ENCODE measurements at regions not wholly inside any gene's neighbourhood (a gene's known extent, or its start where the extent isn't known, plus 50 kb on each side); places are given as distances from the start of the nearest gene placed in this dataset.

DNA sequence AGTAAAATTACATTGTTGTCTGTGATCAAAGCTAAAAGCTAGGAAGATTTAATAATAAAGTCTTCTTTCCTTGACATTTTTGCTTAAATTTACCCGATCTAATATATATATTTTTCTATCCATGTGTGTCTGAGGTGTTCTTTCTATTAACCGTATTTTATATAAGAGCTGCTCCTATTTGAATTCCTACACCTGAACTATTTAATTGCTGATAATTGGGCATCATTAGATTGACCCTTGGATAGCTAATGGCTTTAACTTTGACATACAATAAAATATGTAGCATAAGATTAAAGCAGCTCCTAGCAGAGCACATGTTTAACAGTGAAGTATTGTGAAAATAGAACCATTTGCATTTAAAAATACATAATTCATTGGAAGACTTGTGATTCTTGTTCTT, 792.7 kb downstream of the MAT2B start:
- H3K9me3 ChIP-seq (ENCODE audit: low read length): peaks cover 21% of the 10 kb centered on the region
- H3K9ac ChIP-seq (ENCODE audit: insufficient read depth, low read depth, low read length): no peak overlapping the region
- no peaks in the 10 kb centered on the region for H3K79me2 ChIP-seq (ENCODE audit: insufficient read depth, low read length)
- DNase-seq (ENCODE audit: low spot score) (no peak), FAIRE-seq (no peak), ATAC-seq (no peak)
- H3K4me2 ChIP-seq (ENCODE audit: low read depth, low read length): no peak overlapping the region
- no peak for TF ChIP-seq ZNF841 (CRISPR knock-in tag; IDR thresholded peaks at IDR 0.05; ENCODE audit: borderline replicate concordance)
- no peak for TF ChIP-seq ELF1 (CRISPR knock-in tag; IDR thresholded peaks at IDR 0.05)
- TF ChIP-seq SIX4 (CRISPR knock-in tag; IDR thresholded peaks at IDR 0.05): no peak
- no peaks in the 10 kb centered on the region for H3K27me3 ChIP-seq (ENCODE audit: control insufficient read depth in 1 of 2, insufficient read depth in 2 of 2, low read length in 2 of 2)
- ChIA-PET POLR2A (no interaction called here), CTCF (ENCODE audit: low intra/inter-chr PET ratio, low total read pairs) (no interaction called here)
- no TSS peak for BruUV-seq (replicated peaks)
- 1% methylated on average over 2 of the region's 2 CpGs for WGBS (ENCODE audit: low lambda C conversion rate)
- H2AFZ ChIP-seq (ENCODE audit: low read length): no peak overlapping the region
- no peak overlapping the region for H3K4me3 ChIP-seq (replicated peaks in 1 of 3; ENCODE audit: insufficient read depth in 1 of 3, low read depth in 2 of 3, low read length in 3 of 3)
- H4K20me1 ChIP-seq (ENCODE audit: insufficient read depth, low read length): no peaks in the 10 kb centered on the region
- H3K4me1 ChIP-seq (ENCODE audit: insufficient read depth, low read length): no peaks in the 10 kb centered on the region
- in situ Hi-C loops (cut with HindIII; ENCODE audit: extremely low pct_ligation_motif_present, low pct_unique_long_range_greater_than_20kb) (no loop called here), intact Hi-C loops (cut with micrococcal nuclease; ENCODE audit: unreplicated experiment) (no loop called here)
- no peak overlapping the region for H3K27ac ChIP-seq (ENCODE audit: extremely low read length, insufficient read depth, low read length)
- no peaks in the 10 kb centered on the region for H3K36me3 ChIP-seq (replicated peaks in 1 of 2; ENCODE audit: control insufficient read depth in 1 of 2, insufficient read depth in 2 of 2, low read length in 2 of 2)

DNA sequence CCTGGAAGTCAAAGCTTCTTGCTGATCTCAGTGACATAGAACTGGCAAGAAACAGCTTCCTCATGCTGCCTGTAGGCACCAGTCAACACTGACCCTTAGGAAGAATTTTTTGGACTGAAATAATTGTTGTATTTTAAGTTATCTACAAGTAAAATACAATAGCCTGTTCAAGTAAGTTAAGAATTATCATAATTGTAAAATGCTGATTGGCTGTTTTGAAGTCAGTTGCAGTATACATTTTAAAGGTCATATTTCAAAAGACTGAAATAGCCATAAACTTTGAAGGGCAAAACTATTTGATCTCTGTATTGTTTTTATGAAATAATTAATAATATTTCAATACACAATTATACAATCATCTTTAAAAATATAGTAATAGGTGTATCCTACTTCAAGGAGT, 794.9 kb downstream of the MAT2B start:
- peaks cover 10% of the 10 kb centered on the region for H3K9me3 ChIP-seq (ENCODE audit: low read length)
- no peaks in the 10 kb centered on the region for H3K27me3 ChIP-seq (ENCODE audit: control insufficient read depth in 1 of 2, insufficient read depth in 2 of 2, low read length in 2 of 2)
- intact Hi-C loops (cut with micrococcal nuclease; ENCODE audit: unreplicated experiment) (no loop called here), in situ Hi-C loops (cut with HindIII; ENCODE audit: extremely low pct_ligation_motif_present, low pct_unique_long_range_greater_than_20kb) (no loop called here)
- H3K9ac ChIP-seq (ENCODE audit: insufficient read depth, low read depth, low read length): no peak overlapping the region
- no peaks in the 10 kb centered on the region for H3K4me1 ChIP-seq (ENCODE audit: insufficient read depth, low read length)
- H2AFZ ChIP-seq (ENCODE audit: low read length): no peak overlapping the region
- FAIRE-seq (no peak), ATAC-seq (no peak), DNase-seq (ENCODE audit: low spot score) (no peak)
- no peaks in the 10 kb centered on the region for H3K36me3 ChIP-seq (replicated peaks in 1 of 2; ENCODE audit: control insufficient read depth in 1 of 2, insufficient read depth in 2 of 2, low read length in 2 of 2)
- ChIA-PET CTCF (ENCODE audit: low intra/inter-chr PET ratio, low total read pairs) (no interaction called here), POLR2A (no interaction called here)
- H3K79me2 ChIP-seq (ENCODE audit: insufficient read depth, low read length): no peaks in the 10 kb centered on the region
- no peak overlapping the region for H3K4me2 ChIP-seq (ENCODE audit: low read depth, low read length)
- H4K20me1 ChIP-seq (ENCODE audit: insufficient read depth, low read length): no peaks in the 10 kb centered on the region
- no peak overlapping the region for H3K27ac ChIP-seq (ENCODE audit: extremely low read length, insufficient read depth, low read length)
- no TSS peak for BruUV-seq (replicated peaks)
- no peak for TF ChIP-seq ZFP62 (CRISPR knock-in tag; IDR thresholded peaks at IDR 0.05)
- no peak overlapping the region for H3K4me3 ChIP-seq (replicated peaks in 1 of 3; ENCODE audit: insufficient read depth in 1 of 3, low read depth in 2 of 3, low read length in 3 of 3)

DNA sequence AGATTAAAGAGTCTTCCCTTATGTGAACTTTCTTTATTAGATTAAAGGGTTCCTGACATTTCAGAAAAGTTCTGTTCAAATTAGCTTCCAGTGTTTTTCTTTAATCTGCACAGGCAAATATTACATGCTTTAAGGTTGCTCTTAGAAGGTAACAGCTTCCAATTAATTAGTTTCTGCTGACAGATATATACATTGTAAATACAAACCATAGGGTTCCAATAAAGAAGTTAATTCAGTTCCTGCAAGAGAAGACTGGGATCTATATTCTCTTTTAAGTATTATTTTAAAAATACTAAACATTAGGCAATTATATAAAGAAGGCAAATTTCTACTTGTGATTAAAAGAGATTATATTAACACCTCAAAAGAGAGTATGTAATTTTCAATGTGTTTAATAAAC, 795.7 kb downstream of the MAT2B start:
- Histone ChIP-seq H4K20me1 (ENCODE audit: insufficient read depth, low read length) (no peaks in the 10 kb centered on the region), H3K4me1 (ENCODE audit: insufficient read depth, low read length) (no peaks in the 10 kb centered on the region), H3K27me3 (ENCODE audit: control insufficient read depth in 1 of 2, insufficient read depth in 2 of 2, low read length in 2 of 2) (no peaks in the 10 kb centered on the region), H3K79me2 (ENCODE audit: insufficient read depth, low read length) (no peaks in the 10 kb centered on the region), H3K27ac (ENCODE audit: extremely low read length, insufficient read depth, low read length) (no peak overlapping the region), H3K9me3 (ENCODE audit: low read length) (peaks cover 9% of the 10 kb centered on the region), H3K4me2 (ENCODE audit: low read depth, low read length) (no peak overlapping the region), H3K4me3 (replicated peaks in 1 of 3; ENCODE audit: insufficient read depth in 1 of 3, low read depth in 2 of 3, low read length in 3 of 3) (no peak overlapping the region), H3K36me3 (replicated peaks in 1 of 2; ENCODE audit: control insufficient read depth in 1 of 2, insufficient read depth in 2 of 2, low read length in 2 of 2) (no peaks in the 10 kb centered on the region), H3K9ac (ENCODE audit: insufficient read depth, low read depth, low read length) (no peak overlapping the region), H2AFZ (ENCODE audit: low read length) (no peak overlapping the region)
- no TSS peak for BruUV-seq (replicated peaks)
- in situ Hi-C loops (cut with HindIII; ENCODE audit: extremely low pct_ligation_motif_present, low pct_unique_long_range_greater_than_20kb) (no loop called here), intact Hi-C loops (cut with micrococcal nuclease; ENCODE audit: unreplicated experiment) (no loop called here)
- ChIA-PET CTCF (ENCODE audit: low intra/inter-chr PET ratio, low total read pairs) (no interaction called here), POLR2A (no interaction called here)
- no peak for ATAC-seq
- no peak for FAIRE-seq
- TF ChIP-seq ZNF7 (CRISPR knock-in tag; IDR thresholded peaks at IDR 0.05) (no peak), HDAC2 (CRISPR knock-in tag; IDR thresholded peaks at IDR 0.05) (no peak), IRF2 (CRISPR knock-in tag; IDR thresholded peaks at IDR 0.05) (no peak), EED (CRISPR knock-in tag; IDR thresholded peaks at IDR 0.05) (no peak), ARID2 (CRISPR knock-in tag; IDR thresholded peaks at IDR 0.05; ENCODE audit: borderline replicate concordance) (no peak), SIX1 (CRISPR knock-in tag; IDR thresholded peaks at IDR 0.05; ENCODE audit: borderline replicate concordance) (no peak), FOXJ3 (CRISPR knock-in tag; IDR thresholded peaks at IDR 0.05; ENCODE audit: borderline replicate concordance) (no peak), ZNF75D (CRISPR knock-in tag; IDR thresholded peaks at IDR 0.05; ENCODE audit: borderline replicate concordance) (no peak), TRIM24 (CRISPR knock-in tag; IDR thresholded peaks at IDR 0.05) (no peak), SP2 (CRISPR knock-in tag; IDR thresholded peaks at IDR 0.05) (no peak)
- DNase-seq (ENCODE audit: low spot score): no peak
